SK-N-MC (cell line): ENCODE measurements at regions not wholly inside any gene's neighbourhood (a gene's known extent, or its start where the extent isn't known, plus 50 kb on each side); places are given as distances from the start of the nearest gene placed in this dataset.
"Not testable (repeated sequence)": the region's sequence is repeated elsewhere in the genome, so short reads cannot be mapped to it uniquely, and the experiment has no call there.

ENCODE experiments used
- DNase-seq: peaks from one replicate; pipeline ENCODE4 v3.0.0-alpha.2; 2011; ENCODE audit warnings: low read depth, low spot score
- H3K27ac ChIP-seq: fragments of 200-600 bp; sonication (generic); 2 replicates; pipeline ENCODE4 v1.5.1; 2016; ENCODE audit warnings: mixed run types
- H3K36me3 ChIP-seq: fragments of 200-600 bp; sonication (generic); 2 replicates; pipeline ENCODE4 v1.6.1; 2017; ENCODE audit warnings: antibody characterized with exemption, low read length, mixed read lengths; ENCODE audit not compliant: insufficient read depth
- H3K4me3 ChIP-seq: fragments of 200-600 bp; sonication (generic); 2 replicates; pipeline ENCODE4 v1.5.1; 2016
- H3K9ac ChIP-seq: fragments of 200-600 bp; sonication (generic); 2 replicates; pipeline ENCODE4 v1.8.0; 2017; ENCODE audit warnings: mixed run types, mixed read lengths; ENCODE audit not compliant: insufficient read length
- H3K9me3 ChIP-seq: fragments of 200-600 bp; sonication (generic); 2 replicates; pipeline ENCODE4 v1.6.1; 2017; ENCODE audit warnings: low read depth, mild to moderate bottlenecking, antibody characterized with exemption, low read length, moderate library complexity, mixed read lengths
- EZH2 ChIP-seq: fragments of 200-600 bp; sonication (generic); IDR thresholded peaks from one replicate; pipeline ENCODE4 v1.6.1; 2017; ENCODE audit warnings: antibody characterized with exemption
- FOXP2 ChIP-seq: optimal IDR thresholded peaks from 2 replicates; pipeline ENCODE3; 2011; ENCODE audit warnings: mild to moderate bottlenecking, moderate library complexity; ENCODE audit not compliant: insufficient read depth; ENCODE audit errors: extremely low read length, control extremely low read depth
- POLR2AphosphoS5 ChIP-seq: IDR thresholded peaks from 2 replicates; pipeline ENCODE4 v1.6.1; 2012; ENCODE audit warnings: mild to moderate bottlenecking, low read depth, low read length, borderline replicate concordance

GRCh38 chr2:145374165-145374564 lies 854.2 kb upstream of the ZEB2 start:
- DNase-seq, result no peak
- TF ChIP-seq POLR2AphosphoS5 (no peak), FOXP2 (no peak), EZH2 (no peak)
- H3K4me3 ChIP-seq, result no peak overlapping the region
- no peak overlapping the region for H3K27ac ChIP-seq
- no peaks in the 10 kb centered on the region for H3K36me3 ChIP-seq
- H3K9ac ChIP-seq, result no peak overlapping the region
- no peaks in the 10 kb centered on the region for H3K9me3 ChIP-seq

GRCh38 chr2:145367334-145367733 lies 847.4 kb upstream of the ZEB2 start:
- DNase-seq, H3K36me3 ChIP-seq: not testable (repeated sequence)

GRCh38 chr2:145366341-145366740 lies 846.4 kb upstream of the ZEB2 start:
- H3K4me3 ChIP-seq, result no peak overlapping the region
- DNase-seq, result no peak
- no peaks in the 10 kb centered on the region for H3K36me3 ChIP-seq
- no peak overlapping the region for H3K9ac ChIP-seq
- no peaks in the 10 kb centered on the region for H3K9me3 ChIP-seq
- no peak for TF ChIP-seq POLR2AphosphoS5
- peak overlapping the region; percentile 12; the same call in 1 of the 2 replicates for H3K27ac ChIP-seq

More at GRCh38 chr2:145367334-145367733, 847.4 kb upstream of the ZEB2 start:
- not testable (repeated sequence) for H3K27ac ChIP-seq, H3K9me3 ChIP-seq, H3K4me3 ChIP-seq, H3K9ac ChIP-seq

- no peak overlapping the region for H3K9ac ChIP-seq
- DNase-seq, result no peak
- no peaks in the 10 kb centered on the region for H3K9me3 ChIP-seq
- no peaks in the 10 kb centered on the region for H3K36me3 ChIP-seq
- TF ChIP-seq FOXP2 (no peak), POLR2AphosphoS5 (no peak), EZH2 (no peak)
- H3K27ac ChIP-seq, result no peak overlapping the region
- H3K4me3 ChIP-seq, result no peak overlapping the region
Measured at GRCh38 chr2:145360129-145360790, 840.3 kb upstream of the ZEB2 start.

- no peak for DNase-seq
- Histone ChIP-seq H3K27ac (no peak overlapping the region), H3K4me3 (no peak overlapping the region), H3K9ac (no peak overlapping the region), H3K36me3 (no peaks in the 10 kb centered on the region), H3K9me3 (no peaks in the 10 kb centered on the region)
- TF ChIP-seq POLR2AphosphoS5, result no peak
- no peak for TF ChIP-seq EZH2
- no peak for TF ChIP-seq FOXP2
Measured at GRCh38 chr2:145359561-145359960, 839.6 kb upstream of the ZEB2 start.

GRCh38 chr2:145356056-145356455 lies 836.1 kb upstream of the ZEB2 start:
- no peaks in the 10 kb centered on the region for H3K9me3 ChIP-seq
- H3K9ac ChIP-seq, result no peak overlapping the region
- no peak overlapping the region for H3K4me3 ChIP-seq
- no peak for DNase-seq
- no peaks in the 10 kb centered on the region for H3K36me3 ChIP-seq
- TF ChIP-seq FOXP2 (no peak), EZH2 (no peak)
- H3K27ac ChIP-seq, result no peak overlapping the region

GRCh38 chr2:145352484-145352883 lies 832.6 kb upstream of the ZEB2 start:
- TF ChIP-seq FOXP2, result no peak
- no peak for TF ChIP-seq EZH2
- TF ChIP-seq POLR2AphosphoS5, result no peak
- H3K9ac ChIP-seq, result no peak overlapping the region
- H3K27ac ChIP-seq, result peak overlapping the region; percentile 43
- H3K4me3 ChIP-seq, result peak overlapping the region; percentile 47
- peak; percentile 37 for DNase-seq
- no peaks in the 10 kb centered on the region for H3K9me3 ChIP-seq
- H3K36me3 ChIP-seq, result no peaks in the 10 kb centered on the region

GRCh38 chr2:145351864-145352425 lies 832.0 kb upstream of the ZEB2 start:
- Histone ChIP-seq H3K36me3 (no peaks in the 10 kb centered on the region), H3K9me3 (no peaks in the 10 kb centered on the region), H3K27ac (peak overlapping the region; percentile 43), H3K4me3 (peak overlapping the region; percentile 47), H3K9ac (no peak overlapping the region)
- DNase-seq, result no peak
- no peak for TF ChIP-seq FOXP2
- no peak for TF ChIP-seq EZH2
- TF ChIP-seq POLR2AphosphoS5, result no peak

- DNase-seq, result no peak
- H3K4me3 ChIP-seq, result no peak overlapping the region
- no peaks in the 10 kb centered on the region for H3K36me3 ChIP-seq
- TF ChIP-seq POLR2AphosphoS5, result no peak
- H3K9me3 ChIP-seq, result no peaks in the 10 kb centered on the region
- H3K9ac ChIP-seq, result no peak overlapping the region
- no peak overlapping the region for H3K27ac ChIP-seq
Measured at GRCh38 chr2:145350011-145350410, 830.1 kb upstream of the ZEB2 start.
